ENCODE measurements at regions not wholly inside any gene's neighbourhood (a gene's known extent, or its start where the extent isn't known, plus 50 kb on each side); places are given as distances from the start of the nearest gene placed in this dataset.

GRCh38 chr12:98211909-98212695 lies 303.3 kb upstream of the TMPO start:
- TF ChIP-seq POLR2A (IDR thresholded peaks at IDR 0.05) (no peak), CTCF (IDR thresholded peaks at IDR 0.05) (no peak), EP300 (IDR thresholded peaks at IDR 0.05) (no peak)

All from tibial nerve (tissue), 4 donors.